ENCODE measurements at regions not wholly inside any gene's neighbourhood (a gene's known extent, or its start where the extent isn't known, plus 50 kb on each side); places are given as distances from the start of the nearest gene placed in this dataset.
"Not testable (repeated sequence)": the region's sequence is repeated elsewhere in the genome, so short reads cannot be mapped to it uniquely, and the experiment has no call there.

DNA sequence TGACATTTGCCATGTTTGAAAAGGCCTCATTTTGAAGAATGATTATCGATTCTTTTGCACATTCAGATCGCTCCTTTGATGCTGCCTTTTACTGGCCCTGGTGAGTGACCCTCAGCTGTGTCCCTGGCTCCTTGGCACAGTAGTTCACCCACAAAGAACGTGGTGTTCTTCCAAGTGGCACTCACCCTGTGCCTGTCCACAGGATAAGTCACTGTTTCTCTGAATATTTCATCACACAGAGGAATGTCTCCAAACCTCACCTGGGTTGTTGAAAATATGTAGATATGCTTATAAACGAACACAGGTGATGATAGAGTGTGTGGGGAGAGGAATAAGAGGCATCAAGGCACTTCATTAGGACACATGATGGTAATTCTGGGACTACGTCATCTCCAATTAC lies 810.7 kb downstream of the CCSER2 start:
- no peak for DNase-seq (ENCODE audit: low spot score)
- TF ChIP-seq, protein P1, sequence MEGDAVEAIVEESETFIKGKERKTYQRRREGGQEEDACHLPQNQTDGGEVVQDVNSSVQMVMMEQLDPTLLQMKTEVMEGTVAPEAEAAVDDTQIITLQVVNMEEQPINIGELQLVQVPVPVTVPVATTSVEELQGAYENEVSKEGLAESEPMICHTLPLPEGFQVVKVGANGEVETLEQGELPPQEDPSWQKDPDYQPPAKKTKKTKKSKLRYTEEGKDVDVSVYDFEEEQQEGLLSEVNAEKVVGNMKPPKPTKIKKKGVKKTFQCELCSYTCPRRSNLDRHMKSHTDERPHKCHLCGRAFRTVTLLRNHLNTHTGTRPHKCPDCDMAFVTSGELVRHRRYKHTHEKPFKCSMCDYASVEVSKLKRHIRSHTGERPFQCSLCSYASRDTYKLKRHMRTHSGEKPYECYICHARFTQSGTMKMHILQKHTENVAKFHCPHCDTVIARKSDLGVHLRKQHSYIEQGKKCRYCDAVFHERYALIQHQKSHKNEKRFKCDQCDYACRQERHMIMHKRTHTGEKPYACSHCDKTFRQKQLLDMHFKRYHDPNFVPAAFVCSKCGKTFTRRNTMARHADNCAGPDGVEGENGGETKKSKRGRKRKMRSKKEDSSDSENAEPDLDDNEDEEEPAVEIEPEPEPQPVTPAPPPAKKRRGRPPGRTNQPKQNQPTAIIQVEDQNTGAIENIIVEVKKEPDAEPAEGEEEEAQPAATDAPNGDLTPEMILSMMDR (IDR thresholded peaks at IDR 0.05; ENCODE audit: extremely low read depth, missing control alignments): no peak

- not testable (repeated sequence) for DNase-seq (ENCODE audit: low spot score)
These were observed 813.1 kb downstream of the CCSER2 start for GRCh38 chr10:85141520-85141919.

GRCh38 chr10:85145966-85146365 lies 817.6 kb downstream of the CCSER2 start:
- TF ChIP-seq, protein P1 (IDR thresholded peaks at IDR 0.05; ENCODE audit: extremely low read depth, missing control alignments): no peak

DNA sequence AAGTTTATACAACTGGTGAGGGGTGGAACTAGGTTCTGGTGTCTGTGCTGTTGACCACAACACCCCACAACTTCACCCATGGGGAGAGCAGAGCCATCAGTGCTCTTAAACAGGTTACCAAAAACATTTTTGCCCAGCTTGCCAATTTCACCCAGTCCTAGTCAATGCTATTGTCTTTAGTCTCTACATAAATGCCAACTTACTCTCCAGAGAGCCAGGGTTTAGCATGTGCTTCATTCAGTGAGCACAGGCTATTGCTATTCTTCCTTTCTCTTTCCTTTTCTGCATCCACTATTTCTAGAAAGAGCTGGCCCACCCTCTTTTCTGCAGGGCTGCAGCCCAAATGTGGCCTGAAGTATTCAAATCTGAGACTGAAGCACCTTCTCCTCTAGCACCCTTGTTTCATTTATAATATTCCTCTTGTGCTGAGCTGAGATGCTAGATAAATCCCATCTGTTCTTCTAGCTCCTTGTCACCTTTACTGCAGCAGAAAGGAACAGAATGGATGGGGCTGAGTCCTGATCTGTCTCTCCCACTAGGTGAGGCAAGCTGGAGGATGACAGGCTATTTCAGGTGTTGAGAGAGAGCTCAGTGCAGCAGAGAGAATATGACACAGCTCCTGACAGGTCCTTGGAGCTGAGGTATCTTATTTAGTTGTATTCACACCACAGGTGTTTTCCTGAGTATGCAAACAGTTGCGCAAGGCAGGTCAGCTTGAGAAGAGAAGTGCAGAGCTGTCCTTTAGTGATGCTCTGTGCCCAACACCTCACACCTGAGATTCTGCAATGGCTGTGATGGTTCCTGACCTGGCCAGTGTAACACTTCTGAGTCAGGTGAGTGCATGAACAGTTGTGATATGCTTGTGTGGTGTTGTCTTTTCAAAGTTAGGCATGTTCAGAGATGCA lies 819.2 kb downstream of the CCSER2 start:
- no peak for DNase-seq (ENCODE audit: low spot score)
- TF ChIP-seq, protein P1 (IDR thresholded peaks at IDR 0.05; ENCODE audit: extremely low read depth, missing control alignments): no peak

More at GRCh38 chr10:85145966-85146365, 817.6 kb downstream of the CCSER2 start:
- DNase-seq (ENCODE audit: low spot score): no peak

GRCh38 chr10:85148693-85149640 lies 820.6 kb downstream of the CCSER2 start:
- TF ChIP-seq, protein P1 (IDR thresholded peaks at IDR 0.05; ENCODE audit: extremely low read depth, missing control alignments): no peak
- no peak for DNase-seq (ENCODE audit: low spot score)

DNA sequence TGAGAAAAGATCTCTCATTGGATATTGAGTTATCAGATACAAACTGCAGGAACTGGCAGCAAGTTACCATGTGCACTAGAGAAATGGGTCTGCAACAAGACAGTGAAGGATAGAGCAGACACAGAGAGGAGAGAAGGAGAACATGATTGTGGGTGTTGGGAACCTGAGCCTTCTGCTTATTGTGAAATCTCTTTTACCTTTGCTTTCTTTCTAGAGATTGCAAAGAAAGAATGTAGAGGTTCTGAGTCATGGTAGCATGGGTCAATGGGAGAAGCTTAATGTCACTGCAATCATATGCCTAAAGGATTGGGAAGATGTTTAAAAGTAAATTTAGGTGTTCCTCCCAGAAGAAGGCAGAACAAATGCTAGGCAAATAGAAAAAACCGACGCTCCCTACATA lies 821.4 kb downstream of the CCSER2 start:
- no peak for DNase-seq (ENCODE audit: low spot score)
- TF ChIP-seq, protein P1 (IDR thresholded peaks at IDR 0.05; ENCODE audit: extremely low read depth, missing control alignments): no peak

GRCh38 chr10:85151506-85151905 lies 823.1 kb downstream of the CCSER2 start:
- TF ChIP-seq, protein P1 (IDR thresholded peaks at IDR 0.05; ENCODE audit: extremely low read depth, missing control alignments): no peak
- no peak for DNase-seq (ENCODE audit: low spot score)

All from GM20000 (cell line).